ENCODE measurements at regions not wholly inside any gene's neighbourhood (a gene's known extent, or its start where the extent isn't known, plus 50 kb on each side); places are given as distances from the start of the nearest gene placed in this dataset.

DNA sequence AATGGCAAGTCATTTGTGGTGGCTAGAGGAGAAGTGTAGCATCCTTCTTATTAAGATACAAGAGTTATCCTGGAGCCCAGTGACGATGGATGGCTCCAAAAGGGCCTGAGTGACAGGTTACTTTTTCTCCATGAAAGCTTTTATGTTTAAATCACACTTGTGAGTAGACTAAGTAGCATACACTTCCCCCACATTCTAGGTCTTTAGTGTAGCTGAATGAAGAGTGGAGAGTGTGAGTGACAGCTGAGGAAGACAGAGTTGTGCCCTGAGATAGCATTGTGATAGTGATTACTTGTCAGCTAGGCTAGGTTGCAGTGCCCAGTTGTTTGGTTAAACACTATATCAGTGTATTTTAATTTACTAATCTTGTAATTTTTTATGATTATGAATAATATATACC is 337.8 kb downstream of the TENT4A start:
- H3K4me3 ChIP-seq (ENCODE audit: low read length): no peak overlapping the region
- DNase-seq (ENCODE audit: low read depth, low spot score): no peak

DNA sequence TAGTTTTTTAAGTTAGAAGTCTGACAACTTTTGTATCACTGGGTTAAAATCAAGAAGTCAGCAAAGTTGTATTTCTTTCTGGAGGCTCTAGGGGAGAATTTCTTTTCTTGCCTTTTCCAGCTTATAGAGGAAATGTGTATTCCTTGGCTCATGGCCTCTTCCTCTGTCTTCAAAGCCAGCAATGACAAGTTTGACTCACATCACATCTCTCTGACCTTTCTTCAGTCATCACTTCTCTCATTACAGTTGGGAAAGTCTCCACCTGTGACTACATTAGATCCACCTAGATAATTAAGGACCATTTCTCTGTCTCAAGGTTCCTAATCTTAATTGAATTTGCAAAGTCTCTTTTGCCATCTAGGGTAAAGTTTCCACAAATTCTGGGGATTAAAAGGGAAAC is 339.9 kb downstream of the TENT4A start:
- H3K4me3 ChIP-seq (ENCODE audit: low read length): no peak overlapping the region
- DNase-seq (ENCODE audit: low read depth, low spot score): no peak

DNA sequence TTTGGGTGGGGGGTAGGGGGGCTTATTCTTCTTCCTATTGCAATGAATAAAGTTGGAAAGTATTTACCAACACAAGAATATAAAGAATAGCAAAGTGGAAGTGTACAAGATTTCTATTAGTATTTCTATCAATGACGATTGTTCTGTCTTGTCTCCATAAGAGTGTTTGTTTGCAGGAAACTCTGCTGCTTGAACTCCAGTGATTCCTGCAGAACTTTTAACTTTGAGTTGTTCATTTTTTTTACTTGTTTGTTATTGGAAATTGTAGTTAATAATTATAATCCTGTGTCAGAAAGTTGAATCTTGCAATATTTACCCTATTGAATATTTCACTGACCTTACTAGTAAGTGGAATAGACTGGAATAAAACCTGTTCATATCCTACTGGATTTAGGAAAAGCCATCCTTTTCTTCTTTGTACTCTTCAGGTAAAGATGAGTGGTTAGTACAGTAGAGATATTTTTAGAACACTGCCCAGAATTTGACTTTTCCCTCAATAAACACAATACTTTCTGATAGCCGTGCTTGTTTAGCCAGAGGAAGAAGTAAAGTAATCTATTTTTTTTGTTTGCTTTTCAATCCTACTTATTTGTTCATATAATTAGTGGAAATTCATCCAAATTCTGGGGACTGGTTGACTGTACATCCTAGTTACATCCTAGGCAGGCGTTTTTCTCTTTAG is 340.4 kb downstream of the TENT4A start:
- no peak for DNase-seq (ENCODE audit: low read depth, low spot score)

DNA sequence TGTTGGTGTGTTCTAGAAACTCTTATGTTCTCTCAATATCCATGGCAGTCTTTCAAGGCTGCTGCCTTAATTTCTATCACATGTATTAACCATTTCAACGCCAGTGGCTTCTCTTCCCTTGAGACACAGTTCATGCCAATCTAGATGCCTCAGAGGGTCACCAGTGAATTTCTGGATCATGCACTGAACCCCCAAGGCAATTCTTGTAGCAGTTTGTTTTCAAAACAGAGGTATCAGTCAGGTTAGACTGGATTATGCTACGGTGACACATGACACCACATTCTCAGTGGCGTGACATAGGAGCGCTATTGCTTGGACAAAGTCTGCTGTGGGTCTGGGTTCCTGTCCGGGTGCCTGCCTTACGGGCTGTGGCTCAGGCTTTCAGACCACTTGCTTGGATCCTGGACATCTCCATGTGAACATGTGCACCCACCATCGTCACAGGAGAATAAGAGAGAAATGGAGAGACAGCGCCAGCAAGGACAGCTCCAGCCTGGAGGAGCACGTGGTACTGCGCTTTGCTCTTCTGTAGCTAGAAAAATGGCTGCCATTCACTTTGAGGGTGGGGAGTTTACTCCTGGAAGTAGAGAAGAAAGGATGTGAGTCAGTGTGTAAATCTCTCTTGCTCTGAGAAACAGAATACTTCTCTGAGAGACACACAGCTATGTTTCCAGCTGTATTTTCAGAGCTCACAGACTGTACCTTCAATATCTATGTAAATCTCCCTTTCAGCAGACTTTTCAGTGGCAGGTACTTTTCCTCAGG is 329.3 kb upstream of the ADCY2 start:
- no peak overlapping the region for H3K4me3 ChIP-seq (ENCODE audit: low read length)
- no peak for DNase-seq (ENCODE audit: low read depth, low spot score)

More for the DNA sequence above, 340.4 kb downstream of the TENT4A start:
- no peak overlapping the region for H3K4me3 ChIP-seq (ENCODE audit: low read length)

DNA sequence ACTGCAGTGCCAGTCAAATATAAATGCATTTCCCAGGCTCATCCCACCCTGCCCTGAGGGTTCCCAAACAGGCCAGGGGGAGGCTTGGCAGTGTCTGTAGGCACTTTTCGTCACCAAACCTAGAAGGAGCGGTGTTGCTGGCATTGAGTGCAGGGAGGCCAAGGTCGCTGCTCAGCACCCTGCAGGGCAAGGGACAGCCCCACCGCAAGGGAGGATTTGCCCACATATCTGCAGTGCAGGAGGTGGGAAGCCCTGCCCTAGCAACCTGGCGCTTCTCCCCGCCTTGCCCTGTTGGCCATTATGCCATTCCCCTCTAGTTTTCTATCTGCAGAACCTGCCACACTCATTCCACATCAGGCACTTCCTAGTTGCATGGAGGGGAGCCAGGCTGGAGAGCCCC is 327.8 kb upstream of the ADCY2 start:
- no peak overlapping the region for H3K4me3 ChIP-seq (ENCODE audit: low read length)
- no peak for DNase-seq (ENCODE audit: low read depth, low spot score)

DNA sequence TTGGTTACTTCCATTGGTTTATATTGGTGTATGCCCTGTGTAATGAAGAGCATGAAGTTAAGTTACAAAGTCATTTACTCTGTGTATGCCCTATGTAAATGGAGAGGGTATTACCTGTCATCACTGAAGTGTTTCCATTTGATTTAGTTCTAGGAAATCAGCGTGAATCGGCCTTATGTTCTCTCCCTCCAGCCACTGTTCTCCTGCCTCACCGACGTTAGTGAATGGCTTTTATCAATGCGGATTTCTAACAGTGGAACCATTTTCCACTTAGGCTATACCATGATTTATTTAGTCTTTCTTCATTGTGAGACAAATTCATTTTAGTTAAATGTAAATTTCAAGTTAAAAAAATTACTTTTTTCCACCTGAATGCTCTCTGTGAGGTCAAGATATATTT is 327.0 kb upstream of the ADCY2 start:
- DNase-seq (ENCODE audit: low read depth, low spot score): no peak

DNA sequence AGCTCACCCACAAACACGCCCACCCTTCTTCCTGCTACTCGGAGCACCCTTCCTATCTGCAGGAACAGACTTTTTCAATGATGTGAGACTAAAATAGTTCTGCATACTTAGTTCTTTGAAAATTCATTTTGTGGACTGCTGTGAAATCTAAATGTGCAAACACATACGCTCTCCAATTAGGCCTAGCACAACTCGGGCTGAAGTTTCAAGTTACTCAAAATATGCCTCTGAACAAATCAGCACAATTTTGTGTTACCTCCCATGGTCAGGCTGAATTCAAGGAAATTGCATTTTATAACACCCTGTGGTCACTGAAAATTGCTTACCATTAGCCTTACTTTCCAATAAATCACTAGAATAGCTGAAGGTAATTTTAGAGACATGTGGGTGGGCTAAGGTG is 323.8 kb upstream of the ADCY2 start:
- H3K4me3 ChIP-seq (ENCODE audit: low read length): no peak overlapping the region
- no peak for DNase-seq (ENCODE audit: low read depth, low spot score)

More for the DNA sequence above, 327.0 kb upstream of the ADCY2 start:
- no peak overlapping the region for H3K4me3 ChIP-seq (ENCODE audit: low read length)

DNA sequence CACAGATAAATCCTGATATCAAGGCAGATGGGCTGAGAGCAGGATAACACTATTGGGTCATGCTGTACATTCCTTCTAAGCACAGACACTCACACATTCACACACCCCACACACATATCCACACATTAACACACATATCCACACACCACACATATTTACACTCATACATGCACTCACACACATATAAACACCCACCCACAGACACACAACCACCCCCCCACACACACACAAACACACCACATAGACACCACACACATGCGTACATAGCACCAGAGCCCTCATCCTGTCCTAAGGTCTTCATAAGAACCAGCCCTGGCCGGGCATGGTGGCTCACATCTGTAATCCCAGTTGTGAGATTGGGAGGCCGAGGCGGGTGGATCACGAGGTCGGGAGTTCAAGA is 322.3 kb upstream of the ADCY2 start:
- no peak overlapping the region for H3K4me3 ChIP-seq (ENCODE audit: low read length)
- no peak for DNase-seq (ENCODE audit: low read depth, low spot score)

DNA sequence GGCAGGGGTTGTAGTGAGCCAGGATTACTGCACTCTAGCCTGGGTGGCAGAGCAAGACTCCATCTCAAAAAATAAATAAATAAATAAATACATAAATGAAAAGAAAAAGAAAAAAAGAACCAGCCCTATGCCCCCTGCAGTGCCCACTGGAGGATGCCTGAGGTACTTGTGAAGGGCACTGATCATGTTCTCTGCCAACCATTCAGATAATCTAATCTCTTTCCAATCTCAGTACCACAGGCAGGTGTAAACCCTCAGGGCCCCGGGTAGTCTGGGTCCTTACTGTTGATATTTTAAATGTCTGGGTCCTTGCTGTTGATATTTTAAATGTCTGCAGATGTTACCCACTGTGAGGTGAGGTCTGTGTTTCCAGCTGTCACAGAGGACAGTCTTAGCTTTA is 321.8 kb upstream of the ADCY2 start:
- no peak overlapping the region for H3K4me3 ChIP-seq (ENCODE audit: low read length)
- no peak for DNase-seq (ENCODE audit: low read depth, low spot score)

DNA sequence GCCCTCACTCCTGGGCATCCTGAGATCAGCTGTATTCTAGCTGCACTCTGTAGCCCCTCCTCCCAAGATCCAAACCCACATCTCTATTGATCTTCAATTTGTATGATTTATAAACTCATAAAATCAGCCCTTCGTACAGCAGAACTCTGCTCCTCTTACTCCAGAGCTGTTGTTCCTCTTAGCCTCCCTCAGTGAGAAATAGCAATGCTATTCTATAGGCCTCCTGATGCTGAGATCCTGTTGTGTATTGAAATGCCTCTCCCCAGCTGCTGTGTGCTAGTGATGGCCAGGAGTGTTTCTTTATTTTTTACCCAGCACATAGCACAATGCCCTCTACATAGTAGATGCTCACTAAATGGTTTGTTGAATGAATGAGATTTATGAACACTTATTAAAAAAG is 320.5 kb upstream of the ADCY2 start:
- H3K4me3 ChIP-seq (ENCODE audit: low read length): no peak overlapping the region
- no peak for DNase-seq (ENCODE audit: low read depth, low spot score)

DNA sequence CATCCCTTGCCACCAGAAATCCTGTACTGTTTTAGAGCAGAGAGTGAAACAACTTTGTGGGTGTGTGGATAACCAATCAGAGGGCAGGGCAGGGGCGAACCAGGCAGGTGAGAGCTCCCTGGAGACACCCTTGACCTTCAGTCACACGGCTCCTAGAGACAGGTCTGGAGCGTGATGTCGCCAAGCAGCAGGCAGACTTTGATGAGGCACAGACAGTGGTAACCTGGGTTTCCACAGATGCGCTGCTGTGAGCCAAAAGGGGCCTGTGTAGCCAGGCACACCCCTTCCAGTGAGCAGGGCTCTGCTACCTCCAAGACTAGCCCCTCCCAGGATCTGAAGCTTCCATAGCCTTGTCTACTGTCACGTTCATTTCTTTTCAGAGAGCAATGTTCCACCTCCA is 317.8 kb upstream of the ADCY2 start:
- no peak overlapping the region for H3K4me3 ChIP-seq (ENCODE audit: low read length)
- DNase-seq (ENCODE audit: low read depth, low spot score): no peak

DNA sequence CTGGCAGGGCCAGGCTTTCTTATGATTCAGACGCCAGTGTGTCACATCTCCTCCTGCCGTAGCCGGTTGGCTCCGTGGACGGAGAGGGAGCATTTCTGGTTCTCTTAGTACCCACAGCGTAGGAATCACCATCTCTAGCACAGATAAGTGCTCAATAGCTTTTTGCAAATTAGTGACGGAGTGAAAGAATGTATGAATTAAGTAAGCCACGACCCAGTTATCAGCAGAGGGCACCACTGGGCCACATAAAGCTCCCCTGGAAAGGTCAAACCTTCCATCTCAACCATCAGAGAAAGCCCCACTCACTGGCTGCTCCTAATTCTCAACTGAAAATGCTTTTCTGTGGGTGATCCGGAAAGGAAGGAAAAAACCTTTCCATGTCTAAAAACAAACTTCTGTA is 317.0 kb upstream of the ADCY2 start:
- no peak for DNase-seq (ENCODE audit: low read depth, low spot score)
- H3K4me3 ChIP-seq (ENCODE audit: low read length): no peak overlapping the region

DNA sequence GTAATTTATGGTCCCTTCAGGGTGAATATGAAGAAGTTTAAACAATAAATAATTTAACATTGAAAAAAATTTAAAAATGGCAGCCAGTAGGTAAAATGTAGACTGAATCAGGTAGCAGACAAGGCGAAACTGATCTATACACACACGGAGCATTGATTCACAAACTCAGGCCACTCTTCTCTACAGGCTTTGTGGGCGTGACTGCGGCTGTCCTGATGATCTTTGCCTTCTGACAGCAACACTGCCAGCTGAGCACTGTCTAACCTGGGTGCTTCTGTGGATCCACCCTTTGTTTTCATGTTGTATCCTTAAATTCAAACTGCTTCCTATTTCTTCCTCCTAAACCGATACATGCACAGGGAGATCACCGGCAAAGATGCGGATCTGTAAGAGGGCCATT is 315.4 kb upstream of the ADCY2 start:
- H3K4me3 ChIP-seq (ENCODE audit: low read length): no peak overlapping the region
- no peak for DNase-seq (ENCODE audit: low read depth, low spot score)

DNA sequence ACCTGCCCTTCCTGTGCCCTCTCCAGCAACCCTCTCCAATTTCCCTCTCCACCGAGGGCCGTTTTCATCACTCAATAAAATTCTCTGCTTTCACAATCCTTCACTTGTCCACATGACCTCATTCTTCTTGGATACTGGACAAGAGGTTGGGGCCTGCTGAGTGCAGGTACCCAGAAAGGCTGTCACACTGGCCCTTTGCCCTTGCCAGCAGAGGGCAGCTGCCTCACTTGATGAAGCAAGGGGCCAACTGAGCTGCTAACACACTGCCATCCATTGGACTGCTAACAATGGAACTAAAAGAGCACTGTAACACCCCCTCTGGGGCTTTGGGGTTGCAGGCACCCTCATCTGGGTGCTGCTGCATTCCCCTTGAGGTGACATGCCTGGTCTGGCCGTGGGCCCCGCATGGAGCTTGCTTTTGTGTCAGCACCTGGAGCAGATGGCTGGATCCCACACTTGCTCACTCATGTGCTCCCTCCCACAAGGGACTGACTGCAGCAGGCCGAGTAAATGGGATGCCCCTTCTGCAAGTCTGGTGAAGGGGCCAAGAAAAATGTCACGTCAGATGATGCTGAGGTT is 308.1 kb upstream of the ADCY2 start:
- no peak overlapping the region for H3K4me3 ChIP-seq (ENCODE audit: low read length)

DNA sequence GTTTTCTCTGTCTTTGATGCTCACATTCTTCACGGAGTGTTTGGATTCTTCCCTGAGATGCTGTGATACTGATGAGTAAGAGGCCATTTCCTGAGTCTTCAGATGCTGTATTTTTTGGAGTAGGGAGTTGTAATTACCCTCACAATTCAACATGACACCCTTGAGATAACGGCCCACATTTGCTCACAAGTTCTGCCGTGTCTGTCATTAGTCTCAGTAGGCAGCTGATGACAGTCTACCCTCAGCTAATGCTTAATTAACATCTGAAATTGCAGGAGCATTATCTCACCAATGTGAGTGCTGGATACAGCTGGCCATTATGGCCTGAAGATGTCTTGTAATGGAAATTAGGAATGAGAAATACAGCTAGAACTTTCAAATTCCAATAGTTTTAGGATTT is 307.1 kb upstream of the ADCY2 start:
- no peak overlapping the region for H3K4me3 ChIP-seq (ENCODE audit: low read length)
- no peak for DNase-seq (ENCODE audit: low read depth, low spot score)

More for the DNA sequence above, 308.1 kb upstream of the ADCY2 start:
- no peak for DNase-seq (ENCODE audit: low read depth, low spot score)

DNA sequence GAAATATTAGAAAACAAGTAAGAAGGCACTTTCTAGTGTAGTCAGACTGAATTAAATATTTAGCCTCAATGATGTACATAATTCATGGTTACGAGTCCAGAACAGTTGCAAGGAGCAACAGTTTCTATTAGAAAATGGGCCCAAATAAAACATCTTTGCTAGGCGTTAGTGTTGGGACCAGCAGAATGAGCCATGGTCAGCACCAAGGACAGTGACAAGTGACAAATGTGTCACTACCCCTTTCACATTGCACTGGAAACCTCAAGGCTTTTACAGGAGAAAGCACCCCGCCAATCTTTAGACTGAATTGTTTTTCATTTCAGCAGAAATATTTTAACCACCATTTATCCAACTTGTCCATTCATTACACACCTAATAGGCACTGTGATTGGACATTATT is 301.3 kb upstream of the ADCY2 start:
- no peak overlapping the region for H3K4me3 ChIP-seq (ENCODE audit: low read length)
- peak; percentile 24 for DNase-seq (ENCODE audit: low read depth, low spot score)

DNA sequence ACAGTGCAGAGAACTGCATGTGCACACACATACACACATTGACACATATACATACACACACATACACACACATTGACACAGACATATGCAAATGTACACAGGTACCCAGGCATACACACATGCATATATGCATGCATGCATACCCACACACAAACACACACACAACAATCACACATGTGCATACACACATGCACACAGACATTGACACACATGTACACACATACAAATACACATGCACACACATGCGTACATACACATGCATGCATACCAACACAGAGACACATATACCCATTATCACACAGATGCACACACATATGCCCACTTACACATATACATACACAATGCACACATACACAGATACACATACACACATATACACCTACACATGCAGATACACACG is 299.6 kb upstream of the ADCY2 start:
- H3K4me3 ChIP-seq (ENCODE audit: low read length): no peak overlapping the region
- no peak for DNase-seq (ENCODE audit: low read depth, low spot score)

DNA sequence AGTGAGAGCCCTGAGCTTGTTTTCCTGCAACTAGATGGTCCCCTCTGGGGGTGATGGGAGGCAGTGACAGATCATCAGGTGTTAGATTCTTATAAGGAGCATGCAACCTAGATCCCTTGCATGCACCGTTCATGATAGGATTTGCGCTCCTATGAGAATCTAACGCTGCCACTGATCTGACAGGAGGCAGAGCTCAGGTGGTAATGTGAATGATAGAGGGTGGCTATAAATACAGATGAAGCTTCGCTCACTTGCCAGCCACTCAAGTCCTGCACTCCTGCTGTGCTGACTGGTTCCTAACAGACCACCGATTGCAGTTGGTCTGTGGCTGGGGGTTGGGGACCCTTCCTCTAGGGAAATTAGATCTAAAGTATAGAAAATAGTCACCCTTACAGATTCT is 290.6 kb upstream of the ADCY2 start:
- no peak for DNase-seq (ENCODE audit: low read depth, low spot score)
- no peak overlapping the region for H3K4me3 ChIP-seq (ENCODE audit: low read length)

DNA sequence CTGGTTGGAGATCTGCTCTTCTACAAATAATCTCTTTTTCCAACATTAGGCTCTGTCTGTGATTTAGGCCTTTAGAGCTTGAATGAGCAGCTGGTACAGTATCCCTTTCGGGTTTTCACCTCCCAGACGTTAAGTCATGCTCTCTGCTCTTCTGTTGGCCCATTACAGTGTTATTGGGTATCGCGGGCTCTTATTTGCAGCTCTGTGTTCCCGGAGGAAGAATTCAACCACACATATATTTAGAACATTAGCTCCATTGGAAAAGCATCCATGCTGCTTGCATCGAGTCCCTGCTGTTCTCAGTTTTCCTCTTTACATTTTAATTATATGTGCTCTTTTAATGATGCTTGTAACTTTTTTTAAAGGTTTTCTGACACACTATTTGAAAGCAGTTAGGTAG is 278.0 kb upstream of the ADCY2 start:
- no peak overlapping the region for H3K4me3 ChIP-seq (ENCODE audit: low read length)
- DNase-seq (ENCODE audit: low read depth, low spot score): no peak

DNA sequence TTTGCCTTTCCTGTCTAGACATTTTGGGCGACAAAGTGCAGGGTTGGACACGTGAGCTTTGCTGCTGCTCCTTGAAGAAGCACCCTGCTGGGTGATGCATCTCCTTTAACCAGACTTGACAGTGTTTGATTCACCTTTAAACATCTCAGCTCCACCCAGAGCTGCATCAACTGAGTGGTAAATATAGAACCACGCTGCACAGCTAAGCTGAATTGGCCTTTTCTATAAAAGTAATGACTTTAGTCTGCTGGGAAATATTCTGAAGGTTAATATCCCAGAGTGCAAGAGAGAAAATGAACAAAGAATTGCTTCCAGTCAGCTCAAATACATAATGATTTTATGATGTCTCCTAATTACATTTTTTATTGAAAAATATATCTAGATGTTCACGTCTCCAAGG is 264.3 kb upstream of the ADCY2 start:
- no peak for DNase-seq (ENCODE audit: low read depth, low spot score)
- H3K4me3 ChIP-seq (ENCODE audit: low read length): no peak overlapping the region

DNA sequence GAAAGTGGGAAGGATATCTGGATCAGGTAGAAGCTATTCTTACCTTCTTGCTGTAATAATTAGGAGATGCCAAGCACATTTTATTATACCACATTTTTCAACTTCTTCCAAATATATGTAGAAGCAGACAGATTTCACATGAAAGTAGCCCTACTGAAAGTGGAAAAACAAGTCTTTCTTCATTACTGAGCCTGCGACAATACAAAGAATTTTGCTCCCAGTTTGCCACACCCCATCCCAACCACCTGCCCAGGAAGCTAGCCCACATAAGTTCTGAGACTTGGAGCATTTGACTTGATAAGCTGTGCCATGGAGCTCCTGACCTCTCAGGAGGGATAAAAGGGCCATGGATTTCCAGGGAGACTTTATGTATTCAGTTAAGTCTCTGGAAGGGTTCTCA is 249.1 kb upstream of the ADCY2 start:
- no peak overlapping the region for H3K4me3 ChIP-seq (ENCODE audit: low read length)
- DNase-seq (ENCODE audit: low read depth, low spot score): no peak

Data from Jurkat, Clone E6-1 (cell line).